SK-N-SH (cell line): ENCODE measurements at regions not wholly inside any gene's neighbourhood (a gene's known extent, or its start where the extent isn't known, plus 50 kb on each side); places are given as distances from the start of the nearest gene placed in this dataset.

ENCODE experiments used
- CTCF ChIA-PET: fragments of 300-600, 350-600 bp; formaldehyde crosslinking; extraction: SDS; loops from one replicate; lab custom pipeline; 2021; lab: Yijun Ruan, JAX
- POLR2A ChIA-PET: fragments of 350-600 bp; sonication (Branson Sonifier 250); formaldehyde crosslinking; extraction: SDS; loops from one replicate; lab custom pipeline; 2020; ENCODE audit warnings: antibody characterized with exemption, inconsistent platforms; lab: Yijun Ruan, JAX
- DNase-seq: peaks from one replicate; pipeline ENCODE4 v3.0.0; 2012
- H2AFZ ChIP-seq: fragments of 200-600 bp; sonication (generic); 2 replicates; pipeline ENCODE4 v1.8.1; 2016; ENCODE audit warnings: antibody characterized with exemption, mild to moderate bottlenecking, low read depth
- H3F3A ChIP-seq: fragments of 200-600 bp; sonication (generic); replicated peaks from 2 replicates; pipeline ENCODE3; 2016; ENCODE audit warnings: antibody characterized with exemption, mild to moderate bottlenecking; ENCODE audit not compliant: insufficient read depth
- H3K27ac ChIP-seq, 2 experiments: fragments of 200-500 bp in 1 of 2; fragments of 200-600 bp in 1 of 2; sonication (Bioruptor generic) in 1 of 2; sonication (generic), shearing (Covaris generic) in 1 of 2; 2 replicates each; pipeline versions ENCODE4 v1.5.1 to v1.6.1; 2014 to 2016; ENCODE audit warnings: low read depth in 2 of 2, inconsistent platforms in 1 of 2, low read length in 1 of 2, mild to moderate bottlenecking in 1 of 2, mixed read lengths in 1 of 2
- H3K27me3 ChIP-seq: fragments of 200-600 bp; sonication (generic), shearing (Covaris generic); 2 replicates; pipeline ENCODE4 v1.6.1; 2016; ENCODE audit warnings: mixed run types; ENCODE audit not compliant: insufficient read depth
- H3K36me3 ChIP-seq, 2 experiments: fragments of 200-500 bp in 1 of 2; fragments of 200-600 bp in 1 of 2; sonication (Bioruptor generic) in 1 of 2; sonication (generic) in 1 of 2; replicated peaks in 1 of 2; 2 replicates each; pipeline versions ENCODE3 to v1.5.1; 2014 to 2016; ENCODE audit warnings: low read length in 1 of 2, mild to moderate bottlenecking in 1 of 2; ENCODE audit not compliant: insufficient read depth in 2 of 2, control insufficient read depth in 1 of 2
- H3K4me1 ChIP-seq, 2 experiments: fragments of 200-500 bp in 1 of 2; fragments of 200-600 bp in 1 of 2; sonication (Bioruptor generic) in 1 of 2; sonication (generic), shearing (Covaris generic) in 1 of 2; 2 replicates each; pipeline versions ENCODE4 v1.5.1 to v1.6.1; 2014 to 2016; ENCODE audit warnings: low read depth in 1 of 2, low read length in 1 of 2, mixed run types in 1 of 2; ENCODE audit not compliant: insufficient read depth in 2 of 2, control insufficient read depth in 1 of 2
- H3K4me2 ChIP-seq: fragments of 200-600 bp; sonication (generic), shearing (Covaris generic); 2 replicates; pipeline ENCODE4 v1.6.1; 2017; ENCODE audit warnings: mixed run types
- H3K4me3 ChIP-seq, 2 experiments: fragments of 200-500 bp in 1 of 2; fragments of 200-600 bp in 1 of 2; sonication (Bioruptor generic) in 1 of 2; sonication (generic), shearing (Covaris generic) in 1 of 2; 2 replicates each; pipeline versions ENCODE4 v1.5.1 to v1.8.1; 2014 to 2016; ENCODE audit warnings: low read depth in 2 of 2, inconsistent platforms in 1 of 2, low read length in 1 of 2, mild to moderate bottlenecking in 1 of 2, mixed read lengths in 1 of 2, moderate library complexity in 1 of 2
- H3K79me2 ChIP-seq: fragments of 200-600 bp; sonication (generic); 2 replicates; pipeline ENCODE4 v1.8.1; 2017; ENCODE audit warnings: mild to moderate bottlenecking; ENCODE audit not compliant: insufficient read depth
- H3K9ac ChIP-seq: fragments of 200-600 bp; sonication (generic); 2 replicates; pipeline ENCODE4 v1.6.1; 2017; ENCODE audit warnings: mixed run types
- H3K9me2 ChIP-seq: fragments of 200-600 bp; sonication (generic); 2 replicates; pipeline ENCODE4 v1.6.1; 2017; ENCODE audit warnings: mixed run types
- H3K9me3 ChIP-seq: fragments of 200-600 bp; sonication (generic); 2 replicates; pipeline ENCODE4 v1.6.1; 2017; ENCODE audit warnings: mixed run types, mild to moderate bottlenecking, moderate library complexity
- H4K20me1 ChIP-seq: fragments of 200-600 bp; sonication (generic); 2 replicates; pipeline ENCODE4 v1.6.1; 2017; ENCODE audit warnings: mild to moderate bottlenecking, mixed run types; ENCODE audit not compliant: insufficient read depth
- CTCF ChIP-seq: fragments of 200-600 bp; sonication (generic); IDR thresholded peaks from 2 replicates; pipeline ENCODE4 v1.6.1; 2017; ENCODE audit warnings: antibody characterized with exemption, mild to moderate bottlenecking, moderate library complexity
- ELF1 ChIP-seq: IDR thresholded peaks from 2 replicates; pipeline ENCODE4 v1.4.0; 2012
- EP300 ChIP-seq, 2 experiments: IDR thresholded peaks; 2 replicates each; pipeline versions ENCODE4 v1.4.0 to v1.6.1; 2012; ENCODE audit warnings: borderline replicate concordance in 1 of 2, low read depth in 1 of 2, low read length in 1 of 2
- EZH2phosphoT487 ChIP-seq: fragments of 200-600 bp; sonication (generic); IDR thresholded peaks from 2 replicates; pipeline ENCODE4 v1.6.1; 2017; ENCODE audit warnings: low read depth, mixed run types, mild to moderate bottlenecking, antibody characterized with exemption, moderate library complexity, borderline replicate concordance
- FOSL2 ChIP-seq: IDR thresholded peaks from 2 replicates; pipeline ENCODE4 v1.4.0; 2012; ENCODE audit warnings: low read depth, mild to moderate bottlenecking, moderate library complexity, borderline replicate concordance
- FOXM1 ChIP-seq: IDR thresholded peaks from 2 replicates; pipeline ENCODE4 v1.4.0; 2012; ENCODE audit warnings: low read depth, mild to moderate bottlenecking
- GABPA ChIP-seq: IDR thresholded peaks from 2 replicates; pipeline ENCODE4 v1.4.0; 2012; ENCODE audit warnings: low read depth, mild to moderate bottlenecking
- JUND ChIP-seq: IDR thresholded peaks from 2 replicates; pipeline ENCODE4 v1.4.0; 2012
- MEF2A ChIP-seq: IDR thresholded peaks from 2 replicates; pipeline ENCODE4 v1.4.0; 2012; ENCODE audit warnings: low read depth, borderline replicate concordance
- MXI1 ChIP-seq: IDR thresholded peaks from 2 replicates; pipeline ENCODE4 v1.6.1; 2012; ENCODE audit warnings: mild to moderate bottlenecking, low read depth, low read length, improper control_type of control experiment
- NFIC ChIP-seq: IDR thresholded peaks from 2 replicates; pipeline ENCODE4 v1.4.0; 2012; ENCODE audit warnings: borderline replicate concordance
- NRF1 ChIP-seq: IDR thresholded peaks from 2 replicates; pipeline ENCODE4 v1.6.1; 2012; ENCODE audit warnings: low read depth, mild to moderate bottlenecking, low read length
- RCOR1 ChIP-seq: fragments of 150-350 bp; IDR thresholded peaks from 2 replicates; pipeline ENCODE4 v1.6.1; 2017; ENCODE audit warnings: antibody characterized with exemption, low read length
- RXRA ChIP-seq: IDR thresholded peaks from 2 replicates; pipeline ENCODE4 v1.4.0; 2012; ENCODE audit warnings: low read depth, mild to moderate bottlenecking, borderline replicate concordance
- SMC3 ChIP-seq: IDR thresholded peaks from 2 replicates; pipeline ENCODE4 v1.6.1; 2012; ENCODE audit warnings: low read depth, low read length, improper control_type of control experiment
- USF1 ChIP-seq: IDR thresholded peaks from 2 replicates; pipeline ENCODE4 v1.4.0; 2012; ENCODE audit warnings: low read depth, borderline replicate concordance
- YY1 ChIP-seq: IDR thresholded peaks from 2 replicates; pipeline ENCODE4 v1.4.0; 2012; ENCODE audit warnings: low read depth, mild to moderate bottlenecking
- WGBS: methylation state at CpG from one replicate; pipeline ENCODE4 v1.1.6; 2017; ENCODE audit warnings: low lambda C conversion rate; 5-methylcytosine and 5-hydroxymethylcytosine counted together

DNA sequence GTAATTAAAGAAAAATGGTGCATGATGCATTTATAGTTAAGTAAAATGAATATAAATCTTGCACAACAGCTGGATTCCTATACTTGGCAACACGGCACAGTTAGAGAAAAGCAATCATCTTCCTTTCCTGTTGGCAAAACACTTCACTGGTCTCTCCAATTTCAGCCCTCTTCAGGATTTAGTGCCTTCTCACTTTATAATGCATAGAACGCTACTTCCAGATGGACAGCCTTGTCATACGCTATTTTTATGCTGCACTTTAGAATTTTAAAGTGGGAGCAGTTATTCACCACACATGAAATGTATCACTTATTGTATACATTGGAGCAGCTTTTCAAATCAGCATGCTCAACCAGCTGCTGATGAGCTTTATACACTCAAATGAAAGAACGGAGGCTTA, 194.4 kb upstream of the GBE1 start:
- no peak for DNase-seq
- no peaks in the 10 kb centered on the region for H3K27me3 ChIP-seq
- WGBS: 66% methylated on average over 4 of the region's 4 CpGs
- no peaks in the 10 kb centered on the region for H3K9me3 ChIP-seq
- H3F3A ChIP-seq: no peaks in the 10 kb centered on the region
- CTCF ChIA-PET: interaction anchor here (1.6 kb wide), 1 partner anchor 57 kb away, joined by 4 read pairs; no protein-coding TSS in a partner anchor
- H2AFZ ChIP-seq: no peak overlapping the region
- POLR2A ChIA-PET: no interaction called here
- TF ChIP-seq RXRA (no peak), EZH2phosphoT487 (no peak), JUND (no peak), USF1 (no peak), FOSL2 (no peak), MEF2A (no peak), CTCF (no peak), EP300 (IDR thresholded peaks at IDR 0.05; ENCODE audit: borderline replicate concordance in 1 of 2, low read depth in 1 of 2, low read length in 1 of 2) (no peak), NFIC (no peak)
- no peak overlapping the region for H3K9ac ChIP-seq
- no peaks in the 10 kb centered on the region for H3K4me1 ChIP-seq
- no peak overlapping the region for H3K4me2 ChIP-seq
- no peak overlapping the region for H3K27ac ChIP-seq
- no peaks in the 10 kb centered on the region for H3K9me2 ChIP-seq
- H3K36me3 ChIP-seq: no peaks in the 10 kb centered on the region
- no peak overlapping the region for H3K4me3 ChIP-seq
- no peaks in the 10 kb centered on the region for H4K20me1 ChIP-seq
- no peaks in the 10 kb centered on the region for H3K79me2 ChIP-seq

GRCh38 chr3:81953111-81953510, 191.7 kb upstream of the GBE1 start:
- no peak overlapping the region for H2AFZ ChIP-seq
- TF ChIP-seq EZH2phosphoT487 (no peak), FOXM1 (no peak)
- H4K20me1 ChIP-seq: no peaks in the 10 kb centered on the region
- no peaks in the 10 kb centered on the region for H3K9me3 ChIP-seq
- H3F3A ChIP-seq: no peaks in the 10 kb centered on the region
- ChIA-PET POLR2A (no interaction called here), CTCF (interaction anchor here (1.0 kb wide), 1 partner anchor 10 kb away, joined by 3 read pairs; no protein-coding TSS in a partner anchor)
- H3K4me1 ChIP-seq: no peaks in the 10 kb centered on the region
- no peaks in the 10 kb centered on the region for H3K79me2 ChIP-seq
- no peaks in the 10 kb centered on the region for H3K27me3 ChIP-seq
- no peak overlapping the region for H3K27ac ChIP-seq
- no peaks in the 10 kb centered on the region for H3K36me3 ChIP-seq
- no peak for DNase-seq
- no peak overlapping the region for H3K4me2 ChIP-seq
- H3K9me2 ChIP-seq: no peaks in the 10 kb centered on the region
- 84% methylated on average over 5 of the region's 5 CpGs for WGBS
- H3K4me3 ChIP-seq: no peak overlapping the region
- no peak overlapping the region for H3K9ac ChIP-seq

GRCh38 chr3:81952141-81952540, 190.7 kb upstream of the GBE1 start:
- H3K4me1 ChIP-seq: no peaks in the 10 kb centered on the region
- H3K79me2 ChIP-seq: no peaks in the 10 kb centered on the region
- WGBS: 63% methylated on average over 3 of the region's 3 CpGs
- no peaks in the 10 kb centered on the region for H4K20me1 ChIP-seq
- no peak overlapping the region for H3K9ac ChIP-seq
- no peak overlapping the region for H3K27ac ChIP-seq
- H3K9me2 ChIP-seq: no peaks in the 10 kb centered on the region
- ChIA-PET POLR2A (no interaction called here), CTCF (interaction anchor here (0.9 to 1.1 kb wide), 4 partner anchors 9 to 236 kb away, joined by 3 read pairs; no protein-coding TSS in a partner anchor)
- H3K4me3 ChIP-seq: no peak overlapping the region
- no peaks in the 10 kb centered on the region for H3K27me3 ChIP-seq
- no peaks in the 10 kb centered on the region for H3K9me3 ChIP-seq
- no peaks in the 10 kb centered on the region for H3K36me3 ChIP-seq
- no peak overlapping the region for H3K4me2 ChIP-seq
- H3F3A ChIP-seq: no peaks in the 10 kb centered on the region
- H2AFZ ChIP-seq: no peak overlapping the region
- TF ChIP-seq RCOR1 (no peak), USF1 (no peak), MXI1 (no peak), SMC3 (no peak), NRF1 (no peak), YY1 (no peak), ELF1 (no peak), GABPA (no peak)
- no peak for DNase-seq
